Right lobe of liver (tissue), 4 donors: ENCODE measurements at regions not wholly inside any gene's neighbourhood (a gene's known extent, or its start where the extent isn't known, plus 50 kb on each side); places are given as distances from the start of the nearest gene placed in this dataset.

Experiments
- CTCF ChIP-seq, 4 donors: fragments of 200-600 bp in 3 of 4; fragments of 450-650 bp in 1 of 4; IDR thresholded peaks; one replicate each; pipeline versions ENCODE4 v1.5.1 to v1.8.0; 2016 to 2022; ENCODE audit warnings: antibody characterized with exemption in 4 of 4, mild to moderate bottlenecking in 2 of 4
- POLR2A ChIP-seq: fragments of 450-650 bp; IDR thresholded peaks from one replicate; pipeline ENCODE4 v1.6.1; 2017; ENCODE audit warnings: antibody characterized with exemption, mild to moderate bottlenecking
- donor health status: DM: no; HTN: no; CAD: no.
- donor health status: DM: no; HTN: no; CAD: no.
- donor health status: DM: no; HTN: yes; CAD: no.

DNA sequence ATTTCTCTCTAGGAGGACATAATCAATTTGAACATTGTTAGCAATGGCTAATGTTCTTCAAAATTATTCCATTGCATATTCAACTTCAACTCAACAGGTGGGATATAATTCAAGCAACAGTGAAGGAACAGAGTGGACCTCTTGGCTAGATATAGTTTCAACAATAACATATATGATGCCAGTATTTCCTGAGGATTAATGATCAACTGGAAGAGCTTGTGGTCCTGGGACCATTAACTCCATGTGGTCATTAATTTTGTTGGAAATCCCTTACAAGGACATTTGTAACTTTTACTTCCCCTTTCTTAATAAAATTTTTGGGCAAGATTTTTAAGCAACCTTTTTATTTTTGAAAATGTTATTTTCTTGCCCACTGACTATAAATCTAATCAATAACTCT is 54.3 kb upstream of the ROBO2 start:
- TF ChIP-seq CTCF (IDR thresholded peaks at IDR 0.05), result no peak
- no peak for TF ChIP-seq POLR2A
